AG04450 (cell line): ENCODE measurements at regions not wholly inside any gene's neighbourhood (a gene's known extent, or its start where the extent isn't known, plus 50 kb on each side); places are given as distances from the start of the nearest gene placed in this dataset.

Experiments
- CTCF ChIA-PET: fragments of 300-600, 350-600 bp; formaldehyde crosslinking; extraction: SDS; loops from one replicate; lab custom pipeline; 2022; ENCODE audit warnings: antibody characterized with exemption, inconsistent platforms; lab: Charles Lee
- POLR2A ChIA-PET: fragments of 350-600 bp; formaldehyde crosslinking; extraction: SDS; loops from one replicate; lab custom pipeline; 2021; ENCODE audit warnings: antibody characterized with exemption, inconsistent platforms; lab: Yijun Ruan, JAX
- DNase-seq: peaks from one replicate; pipeline ENCODE4 v3.0.0-alpha.2; 2011; ENCODE audit warnings: low read depth, low spot score
- H3K27ac ChIP-seq: one replicate; pipeline ENCODE4 v1.5.1; 2012; ENCODE audit warnings: low read depth, low read length, control low read depth
- H3K27me3 ChIP-seq: one replicate; pipeline ENCODE4 v1.6.0; 2012; ENCODE audit warnings: low read length; ENCODE audit not compliant: control insufficient read depth, insufficient read depth
- H3K4me3 ChIP-seq: 2 replicates; pipeline ENCODE4 v1.5.1; 2011; ENCODE audit warnings: mild to moderate bottlenecking, low read depth, low read length, control low read depth
- H3K9me3 ChIP-seq: 2 replicates; pipeline ENCODE4 v1.5.1; 2012; ENCODE audit warnings: low read length; ENCODE audit not compliant: control insufficient read depth, insufficient read depth
- TF ChIP-seq, protein P1 (sequence below): IDR thresholded peaks from 2 replicates; pipeline ENCODE4 v1.5.1; 2011; ENCODE audit warnings: low read depth, low read length, control low read depth, inconsistent platforms

DNA sequence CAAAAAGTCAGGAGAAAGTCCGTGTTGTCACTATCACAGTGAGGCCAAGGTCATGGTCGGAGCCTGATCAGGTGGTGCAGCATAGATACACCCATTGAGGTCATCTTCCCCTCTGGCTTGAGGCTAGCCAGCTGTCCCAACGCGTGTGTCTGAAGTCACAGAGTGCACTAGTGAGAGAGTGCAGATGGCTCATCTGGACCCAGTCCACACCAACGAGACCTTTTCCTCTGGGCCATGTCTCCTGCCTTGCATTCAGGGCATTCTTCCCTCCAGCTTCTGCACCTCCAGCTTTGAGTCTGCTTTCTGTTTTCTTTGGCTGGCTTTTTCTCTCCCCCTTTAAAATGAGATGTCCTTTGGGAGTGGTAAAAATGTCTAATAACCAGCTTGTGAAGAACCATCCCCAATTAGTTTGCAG is 146.9 kb downstream of the TDRD15 start:
- no peak for DNase-seq
- Histone ChIP-seq H3K4me3 (no peak overlapping the region), H3K27me3 (no peaks in the 10 kb centered on the region), H3K27ac (no peak overlapping the region), H3K9me3 (peaks cover 3% of the 10 kb centered on the region; the same call in 1 of the 2 replicates)
- ChIA-PET CTCF (no interaction called here), POLR2A (no interaction called here)
- TF ChIP-seq, protein P1, sequence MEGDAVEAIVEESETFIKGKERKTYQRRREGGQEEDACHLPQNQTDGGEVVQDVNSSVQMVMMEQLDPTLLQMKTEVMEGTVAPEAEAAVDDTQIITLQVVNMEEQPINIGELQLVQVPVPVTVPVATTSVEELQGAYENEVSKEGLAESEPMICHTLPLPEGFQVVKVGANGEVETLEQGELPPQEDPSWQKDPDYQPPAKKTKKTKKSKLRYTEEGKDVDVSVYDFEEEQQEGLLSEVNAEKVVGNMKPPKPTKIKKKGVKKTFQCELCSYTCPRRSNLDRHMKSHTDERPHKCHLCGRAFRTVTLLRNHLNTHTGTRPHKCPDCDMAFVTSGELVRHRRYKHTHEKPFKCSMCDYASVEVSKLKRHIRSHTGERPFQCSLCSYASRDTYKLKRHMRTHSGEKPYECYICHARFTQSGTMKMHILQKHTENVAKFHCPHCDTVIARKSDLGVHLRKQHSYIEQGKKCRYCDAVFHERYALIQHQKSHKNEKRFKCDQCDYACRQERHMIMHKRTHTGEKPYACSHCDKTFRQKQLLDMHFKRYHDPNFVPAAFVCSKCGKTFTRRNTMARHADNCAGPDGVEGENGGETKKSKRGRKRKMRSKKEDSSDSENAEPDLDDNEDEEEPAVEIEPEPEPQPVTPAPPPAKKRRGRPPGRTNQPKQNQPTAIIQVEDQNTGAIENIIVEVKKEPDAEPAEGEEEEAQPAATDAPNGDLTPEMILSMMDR, result no peak

DNA sequence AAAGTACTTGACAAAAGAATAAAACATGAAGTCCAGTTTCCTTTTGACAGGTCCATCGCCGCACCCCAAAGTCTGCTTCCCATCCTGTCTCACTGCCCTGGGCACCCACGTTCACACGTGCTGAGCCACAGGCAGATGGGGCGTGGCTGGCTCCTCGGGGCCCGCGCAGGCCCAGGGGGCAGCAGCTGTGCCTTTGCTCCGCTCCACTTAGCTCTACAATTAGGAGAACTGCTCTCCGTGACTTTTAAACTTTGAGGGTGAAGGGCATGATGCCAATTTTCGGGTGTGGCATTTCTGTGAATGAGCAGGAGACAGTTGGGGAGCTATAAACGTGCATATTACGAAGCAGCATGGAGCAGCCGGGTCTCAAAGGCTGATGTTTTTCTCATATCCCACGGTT is 152.4 kb downstream of the TDRD15 start:
- ChIA-PET CTCF (no interaction called here), POLR2A (no interaction called here)
- H3K9me3 ChIP-seq, result peaks cover 3% of the 10 kb centered on the region; the same call in 1 of the 2 replicates
- H3K4me3 ChIP-seq, result no peak overlapping the region
- H3K27ac ChIP-seq, result no peak overlapping the region
- no peak for DNase-seq
- TF ChIP-seq, protein P1, result no peak
- H3K27me3 ChIP-seq, result no peaks in the 10 kb centered on the region

DNA sequence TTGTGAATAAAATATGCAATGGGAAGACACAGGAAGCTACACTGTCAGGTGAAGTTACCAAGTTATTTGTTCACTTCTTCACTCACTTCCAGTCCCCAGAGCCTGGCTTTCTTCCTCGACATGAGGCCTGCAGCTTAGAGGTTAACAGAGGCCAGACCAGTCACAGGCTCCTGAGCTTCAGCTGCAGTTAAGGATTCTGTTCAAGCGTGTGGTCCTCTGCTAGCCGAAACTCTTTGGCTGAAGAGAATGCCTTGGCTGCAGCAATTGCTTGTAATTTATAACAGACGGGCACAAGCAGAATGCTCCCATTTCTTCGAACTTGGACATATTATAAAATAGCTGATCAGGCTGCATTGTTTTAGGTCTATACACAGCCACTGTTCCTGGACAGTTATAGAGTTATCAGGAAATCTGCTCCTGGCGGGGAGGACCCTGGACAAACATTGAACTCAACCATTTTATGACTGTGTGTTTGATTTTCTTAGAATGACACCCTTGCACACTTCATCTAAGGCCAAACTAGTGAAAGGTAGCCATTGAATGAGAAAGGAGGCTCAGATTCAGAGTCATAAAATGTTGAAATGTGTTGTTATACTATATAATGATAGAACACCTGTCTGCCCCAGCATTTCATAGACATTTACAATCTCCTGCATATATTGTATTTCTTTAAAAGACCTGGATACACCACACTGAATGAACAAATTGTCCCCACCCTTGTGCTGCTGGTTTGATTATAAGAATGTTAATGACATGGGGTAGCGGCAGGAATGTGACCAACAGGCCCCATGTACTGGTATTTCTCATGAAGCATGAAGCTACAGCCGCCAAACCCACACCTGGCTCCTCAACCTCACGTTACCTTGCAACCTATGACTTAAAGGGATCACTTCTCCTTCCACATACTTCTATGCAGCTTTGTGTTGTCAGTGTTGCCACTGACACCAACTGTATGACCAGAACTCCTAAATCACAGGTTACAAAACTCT is 153.6 kb downstream of the TDRD15 start:
- POLR2A ChIA-PET, result no interaction called here
- no peak overlapping the region for H3K4me3 ChIP-seq
- H3K9me3 ChIP-seq, result peaks cover 5% of the 10 kb centered on the region; the same call in 1 of the 2 replicates
- TF ChIP-seq, protein P1, result no peak
- CTCF ChIA-PET, result no interaction called here
- no peaks in the 10 kb centered on the region for H3K27me3 ChIP-seq
- DNase-seq, result no peak
- H3K27ac ChIP-seq, result no peak overlapping the region

DNA sequence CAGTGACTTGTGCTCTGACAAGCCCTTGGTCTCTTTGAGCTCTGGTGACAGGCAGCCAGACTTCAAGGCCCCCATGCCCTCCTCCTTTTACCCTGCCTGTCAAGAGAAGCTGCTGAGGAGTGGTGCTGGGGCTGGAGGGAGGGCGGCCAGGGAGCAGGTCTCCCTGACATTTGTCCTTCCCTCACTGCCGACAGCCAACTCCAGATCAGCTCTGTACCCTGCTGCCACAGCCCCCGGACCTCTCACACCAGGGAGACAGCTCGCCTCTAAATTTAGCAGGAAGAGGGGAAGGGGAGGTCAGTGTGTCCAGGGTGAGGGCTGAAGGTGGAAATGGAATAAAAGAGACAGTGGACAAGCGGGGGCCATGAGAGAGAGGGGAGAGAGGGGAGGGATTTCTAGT is 155.8 kb downstream of the TDRD15 start:
- ChIA-PET CTCF (no interaction called here), POLR2A (no interaction called here)
- Histone ChIP-seq H3K4me3 (no peak overlapping the region), H3K9me3 (peaks cover 3% of the 10 kb centered on the region; the same call in 1 of the 2 replicates), H3K27ac (no peak overlapping the region), H3K27me3 (no peaks in the 10 kb centered on the region)
- TF ChIP-seq, protein P1, result no peak
- no peak for DNase-seq

DNA sequence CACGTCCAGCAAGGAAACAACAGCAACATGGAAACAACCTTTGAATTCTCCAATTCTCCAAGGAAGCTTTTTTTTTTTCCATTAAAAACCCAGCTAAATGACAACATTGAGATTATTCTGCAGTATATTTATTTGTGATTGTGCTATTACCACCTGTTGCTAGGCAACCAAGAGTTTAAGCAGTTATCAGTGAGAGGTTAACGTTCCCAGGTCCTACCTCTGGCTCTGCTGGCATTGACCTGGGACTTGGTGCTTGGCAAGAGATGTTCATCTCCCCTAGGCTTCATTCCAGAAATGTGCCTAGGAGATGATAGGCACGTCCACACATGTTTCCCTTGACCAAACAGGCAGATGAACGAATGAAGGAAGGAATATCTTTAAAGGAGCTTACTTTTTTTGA is 157.0 kb downstream of the TDRD15 start:
- Histone ChIP-seq H3K9me3 (peaks cover 3% of the 10 kb centered on the region; the same call in 1 of the 2 replicates), H3K27ac (no peak overlapping the region), H3K4me3 (no peak overlapping the region), H3K27me3 (no peaks in the 10 kb centered on the region)
- DNase-seq, result no peak
- ChIA-PET CTCF (no interaction called here), POLR2A (no interaction called here)
- TF ChIP-seq, protein P1, result no peak
